AG04449 (cell line): ENCODE measurements at regions not wholly inside any gene's neighbourhood (a gene's known extent, or its start where the extent isn't known, plus 50 kb on each side); places are given as distances from the start of the nearest gene placed in this dataset.

Experiments
- CTCF ChIA-PET: fragments of 350-600 bp; formaldehyde crosslinking; extraction: SDS; loops from one replicate; lab custom pipeline; 2021; ENCODE audit warnings: antibody characterized with exemption; lab: Yijun Ruan, JAX
- POLR2A ChIA-PET: fragments of 400-600, 350-600 bp; formaldehyde crosslinking; extraction: SDS; loops from one replicate; lab custom pipeline; 2020; ENCODE audit warnings: antibody characterized with exemption, inconsistent platforms; lab: Yijun Ruan, JAX
- DNase-seq: peaks from one replicate; pipeline ENCODE4 v3.0.0-alpha.2; 2010; ENCODE audit warnings: low read depth, low spot score
- H3K4me3 ChIP-seq: 2 replicates; pipeline ENCODE4 v1.5.1; 2011; ENCODE audit warnings: low read depth, mild to moderate bottlenecking, control low read depth, low read length
- CTCF ChIP-seq: IDR thresholded peaks from one replicate; pipeline ENCODE4 v1.5.1; 2011; ENCODE audit warnings: mild to moderate bottlenecking, moderate library complexity, low read length, control low read depth, inconsistent platforms; ENCODE audit not compliant: insufficient read depth; ENCODE audit errors: missing control alignments

DNA sequence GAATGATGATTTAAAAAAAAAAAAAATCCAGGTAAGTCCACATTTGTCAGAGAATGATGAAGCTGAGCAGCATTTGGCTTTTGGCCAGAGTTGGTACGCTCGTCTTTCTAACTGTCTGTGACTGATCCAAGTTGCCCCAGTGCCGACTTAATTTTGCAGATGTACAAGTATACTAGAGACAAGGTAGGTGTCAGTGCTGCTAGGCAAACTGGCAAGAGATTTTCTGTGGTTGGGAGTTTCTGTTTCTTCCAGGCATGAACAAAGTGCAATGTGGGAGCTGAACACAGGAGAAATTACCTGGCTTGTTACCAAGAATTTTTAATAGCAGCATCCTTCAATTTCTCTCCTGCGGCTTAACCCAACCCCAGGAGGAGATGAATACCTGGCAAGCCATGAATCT lies 307.7 kb downstream of the BUD13 start:
- ChIA-PET POLR2A (no interaction called here), CTCF (interaction anchor here (2.8 kb wide), 1 partner anchor 10 kb away, joined by 13 read pairs; no protein-coding TSS in a partner anchor)
- TF ChIP-seq CTCF, result no peak
- no peak overlapping the region for H3K4me3 ChIP-seq
- DNase-seq, result no peak

DNA sequence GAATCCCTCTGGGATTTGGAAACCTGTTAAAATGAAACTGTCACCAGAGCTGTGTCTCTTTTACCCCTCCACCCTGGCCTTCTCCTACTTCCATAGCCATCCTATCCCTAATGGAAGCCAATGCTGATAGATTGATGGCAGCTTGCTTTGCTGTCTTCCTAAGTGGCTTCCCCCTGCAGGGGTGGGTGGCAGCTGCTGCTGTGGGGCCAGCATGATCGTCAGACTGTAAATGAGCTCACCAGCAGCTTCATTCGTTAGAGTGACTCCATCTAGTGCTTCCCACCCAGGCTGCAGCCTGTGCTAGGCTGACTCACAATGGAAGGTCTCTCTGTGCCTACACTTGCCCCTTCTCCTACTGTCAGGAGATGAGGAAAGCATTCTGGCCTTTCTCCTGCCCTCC lies 311.0 kb downstream of the BUD13 start:
- DNase-seq, result no peak
- H3K4me3 ChIP-seq, result no peak overlapping the region
- POLR2A ChIA-PET, result no interaction called here
- CTCF ChIA-PET, result no interaction called here
- no peak for TF ChIP-seq CTCF

- CTCF ChIA-PET, result interaction anchor here (0.9 to 2.4 kb wide), 2 partner anchors 31 to 39 kb away, joined by 3 to 7 read pairs; no protein-coding TSS in a partner anchor
- DNase-seq, result no peak
- H3K4me3 ChIP-seq, result no peak overlapping the region
- POLR2A ChIA-PET, result no interaction called here
- TF ChIP-seq CTCF, result no peak
Measured at GRCh38 chr11:116460156-116460920, 312.4 kb downstream of the BUD13 start.

DNA sequence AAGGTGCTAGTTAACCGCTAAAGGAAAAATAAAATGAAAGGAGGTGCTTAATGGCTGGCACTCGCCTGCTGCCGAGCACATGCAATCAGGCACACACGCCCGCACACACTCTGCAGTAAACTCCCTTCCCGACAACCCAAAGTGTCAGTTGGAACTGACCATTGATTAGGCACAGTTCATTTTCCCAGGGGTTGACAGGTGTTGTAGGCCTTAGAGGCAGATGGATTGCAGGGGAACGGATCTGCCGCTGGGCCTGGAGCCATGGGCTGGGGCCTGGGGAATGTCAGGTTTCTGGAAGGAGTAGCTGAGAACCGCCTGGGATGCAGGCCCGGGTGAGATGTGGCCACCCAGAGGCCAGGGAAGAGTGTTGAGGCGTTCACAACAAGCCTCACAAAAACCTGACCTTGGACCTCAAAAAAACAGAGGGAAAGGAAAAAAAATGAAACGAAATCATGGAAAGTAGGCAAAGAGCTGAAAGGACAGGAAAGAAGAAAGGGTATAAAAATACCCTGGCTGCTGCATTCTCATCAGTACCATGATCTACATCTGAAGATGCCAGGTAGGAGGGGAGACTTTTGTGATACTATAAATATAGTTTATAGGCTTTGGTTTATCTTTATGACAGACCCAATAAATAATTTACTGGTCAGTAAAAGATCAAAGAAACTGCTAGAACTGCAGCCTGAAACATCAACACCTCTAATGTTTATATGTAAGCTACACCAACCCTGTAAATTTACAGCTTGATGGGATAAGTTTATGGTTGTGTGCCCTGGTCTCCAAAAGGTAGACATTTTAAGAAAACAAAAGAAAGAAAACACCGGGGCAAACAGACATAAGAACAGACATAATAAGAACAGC lies 313.4 kb downstream of the BUD13 start:
- DNase-seq, result no peak
- ChIA-PET POLR2A (no interaction called here), CTCF (interaction anchor here (2.4 kb wide), 1 partner anchor 40 kb away, joined by 7 read pairs; no protein-coding TSS in a partner anchor)
- no peak for TF ChIP-seq CTCF
- no peak overlapping the region for H3K4me3 ChIP-seq

GRCh38 chr11:116458546-116458945 lies 314.2 kb downstream of the BUD13 start:
- POLR2A ChIA-PET, result no interaction called here
- no peak for TF ChIP-seq CTCF
- no peak overlapping the region for H3K4me3 ChIP-seq
- CTCF ChIA-PET, result interaction anchor here (2.4 kb wide), 1 partner anchor 41 kb away, joined by 7 read pairs; no protein-coding TSS in a partner anchor
- no peak for DNase-seq
